H9 (cell line): ENCODE measurements at regions not wholly inside any gene's neighbourhood (a gene's known extent, or its start where the extent isn't known, plus 50 kb on each side); places are given as distances from the start of the nearest gene placed in this dataset.
A peak's percentile ranks its signal among the peaks of the same experiment; 100 is the strongest.

ENCODE experiments used
- DNase-seq: peaks from one replicate; pipeline ENCODE4 v3.0.0-alpha.2; 2017
- H2AFZ ChIP-seq: one replicate; pipeline ENCODE4 v1.6.1; 2013; ENCODE audit warnings: mild to moderate bottlenecking, low read length, control low read depth, moderate library complexity
- H2AK5ac ChIP-seq: 2 replicates; pipeline ENCODE4 v1.6.1; 2013; ENCODE audit warnings: low read length, control low read depth, mixed read lengths; ENCODE audit not compliant: insufficient read length
- H2BK120ac ChIP-seq: one replicate; pipeline ENCODE4 v1.6.1; 2013; ENCODE audit warnings: low read depth, mild to moderate bottlenecking, low read length, control low read depth, inconsistent platforms; ENCODE audit not compliant: poor library complexity, severe bottlenecking
- H2BK12ac ChIP-seq: 2 replicates; pipeline ENCODE4 v1.6.1; 2013; ENCODE audit warnings: low read length, control low read depth, mixed read lengths, low read depth; ENCODE audit not compliant: insufficient read length
- H2BK15ac ChIP-seq: 2 replicates; pipeline ENCODE4 v1.6.1; 2013; ENCODE audit warnings: low read depth, low read length, control low read depth
- H2BK20ac ChIP-seq: one replicate; pipeline ENCODE4 v1.6.1; 2013; ENCODE audit warnings: low read depth, mild to moderate bottlenecking, low read length, control low read depth, inconsistent platforms; ENCODE audit not compliant: poor library complexity, severe bottlenecking
- H2BK5ac ChIP-seq: 2 replicates; pipeline ENCODE4 v1.6.1; 2013; ENCODE audit warnings: low read length, control low read depth, mixed read lengths; ENCODE audit not compliant: insufficient read length
- H3K14ac ChIP-seq: 2 replicates; pipeline ENCODE4 v1.6.1; 2013; ENCODE audit warnings: low read length, control low read depth; ENCODE audit not compliant: insufficient read depth
- H3K18ac ChIP-seq: 2 replicates; pipeline ENCODE4 v1.6.1; 2013; ENCODE audit warnings: low read depth, mild to moderate bottlenecking, mixed read lengths, low read length, control low read depth; ENCODE audit not compliant: insufficient read length
- H3K23ac ChIP-seq: 2 replicates; pipeline ENCODE4 v1.6.1; 2013; ENCODE audit warnings: low read length, control low read depth, mixed read lengths, low read depth; ENCODE audit not compliant: insufficient read length
- H3K23me2 ChIP-seq: 2 replicates; pipeline ENCODE4 v1.6.1; 2013; ENCODE audit warnings: low read depth, mild to moderate bottlenecking, mixed read lengths, low read length, control low read depth; ENCODE audit not compliant: insufficient read length, poor library complexity, severe bottlenecking
- H3K27ac ChIP-seq: 2 replicates; pipeline ENCODE4 v1.5.1; 2013; ENCODE audit warnings: low read length, control low read depth, mixed read lengths, low read depth; ENCODE audit not compliant: insufficient read length
- H3K27me3 ChIP-seq: 2 replicates; pipeline ENCODE4 v1.6.1; 2013; ENCODE audit warnings: low read length, control low read depth, inconsistent platforms; ENCODE audit not compliant: insufficient read depth
- H3K4ac ChIP-seq: 2 replicates; pipeline ENCODE4 v1.6.1; 2013; ENCODE audit warnings: low read depth, mild to moderate bottlenecking, control low read depth, inconsistent platforms, low read length, moderate library complexity
- H3K4me1 ChIP-seq: 2 replicates; pipeline ENCODE4 v1.6.1; 2013; ENCODE audit warnings: low read length, control low read depth, inconsistent platforms; ENCODE audit not compliant: insufficient read depth
- H3K4me2 ChIP-seq: 2 replicates; pipeline ENCODE4 v1.6.1; 2013; ENCODE audit warnings: low read length, control low read depth, mixed read lengths; ENCODE audit not compliant: insufficient read length, insufficient read depth
- H3K56ac ChIP-seq: 2 replicates; pipeline ENCODE4 v1.6.1; 2013; ENCODE audit warnings: low read depth, mild to moderate bottlenecking, mixed read lengths, low read length, control low read depth; ENCODE audit not compliant: insufficient read length
- H3K79me1 ChIP-seq: 2 replicates; pipeline ENCODE4 v1.6.1; 2013; ENCODE audit warnings: low read depth, mild to moderate bottlenecking, moderate library complexity, low read length, control low read depth, inconsistent platforms; ENCODE audit not compliant: insufficient read depth, poor library complexity, severe bottlenecking
- H3K79me2 ChIP-seq: 2 replicates; pipeline ENCODE4 v1.6.1; 2013; ENCODE audit warnings: low read length, control low read depth, inconsistent platforms; ENCODE audit not compliant: insufficient read depth
- H3K9ac ChIP-seq: 2 replicates; pipeline ENCODE4 v1.6.1; 2013; ENCODE audit warnings: low read length, control low read depth, mixed read lengths; ENCODE audit not compliant: insufficient read length; ENCODE audit errors: extremely low read depth
- H3K9me3 ChIP-seq: one replicate; pipeline ENCODE4 v1.6.1; 2013; ENCODE audit warnings: low read depth, low read length, inconsistent platforms; ENCODE audit not compliant: control insufficient read depth
- H3T11ph ChIP-seq: one replicate; pipeline ENCODE4 v1.6.1; 2013; ENCODE audit warnings: mild to moderate bottlenecking, low read length, control low read depth, inconsistent platforms
- H4K20me1 ChIP-seq: one replicate; pipeline ENCODE4 v1.6.1; 2013; ENCODE audit not compliant: control insufficient read depth, insufficient read length, insufficient read depth
- H4K5ac ChIP-seq: 2 replicates; pipeline ENCODE4 v1.6.1; 2013; ENCODE audit warnings: low read depth, mild to moderate bottlenecking, mixed read lengths, low read length, control low read depth; ENCODE audit not compliant: insufficient read length
- H4K8ac ChIP-seq: replicated peaks from 2 replicates; pipeline ENCODE4 v1.6.1; 2013; ENCODE audit warnings: low read length, control low read depth, mixed read lengths, low read depth; ENCODE audit not compliant: insufficient read length
- H4K91ac ChIP-seq: 2 replicates; pipeline ENCODE4 v1.6.1; 2013; ENCODE audit warnings: low read depth, mild to moderate bottlenecking, moderate library complexity, mixed read lengths, low read length, control low read depth; ENCODE audit not compliant: insufficient read length
- H3K27ac Mint-ChIP-seq, 3 experiments: 2 replicates in 2 of 3; 3 replicates in 1 of 3; pipeline ENCODE4 v1.8.0; 2020 to 2021; ENCODE audit warnings: mixed read lengths in 3 of 3, mild to moderate bottlenecking in 1 of 3, moderate library complexity in 1 of 3
- H3K27me3 Mint-ChIP-seq: 2 replicates; pipeline ENCODE4 v1.8.0; 2021; ENCODE audit warnings: low read depth, mild to moderate bottlenecking, moderate library complexity, mixed read lengths
- H3K36me3 Mint-ChIP-seq, 3 experiments: 2 replicates in 2 of 3; 3 replicates in 1 of 3; pipeline ENCODE4 v1.8.0; 2020 to 2021; ENCODE audit warnings: low read depth in 3 of 3, mixed read lengths in 3 of 3; ENCODE audit not compliant: insufficient read depth in 1 of 3
- H3K4me1 Mint-ChIP-seq, 2 experiments: 2 replicates each; pipeline ENCODE4 v1.8.0; 2020; ENCODE audit warnings: mixed read lengths in 2 of 2
- H3K4me3 Mint-ChIP-seq, 2 experiments: 2 replicates in 1 of 2; 3 replicates in 1 of 2; pipeline ENCODE4 v1.8.0; 2020 to 2021; ENCODE audit warnings: mild to moderate bottlenecking in 2 of 2, mixed read lengths in 2 of 2, moderate library complexity in 1 of 2
- H3K9me3 Mint-ChIP-seq, 2 experiments: 2 replicates in 1 of 2; 3 replicates in 1 of 2; pipeline ENCODE4 v1.8.0; 2020; ENCODE audit warnings: mild to moderate bottlenecking in 2 of 2, mixed read lengths in 2 of 2, moderate library complexity in 1 of 2
- CTCF ChIP-seq: fragments of 200-600 bp; sonication (generic); conservative IDR thresholded peaks from 3 replicates; pipeline ENCODE4 v1.8.0; 2021; ENCODE audit warnings: antibody characterized with exemption, mild to moderate bottlenecking
- WGBS: extraction: QIAGEN DNeasy Blood & Tissue Kit; methylation state at CpG from one replicate; pipeline ENCODE4 v1.1.7; 2013; ENCODE audit warnings: missing lambda C conversion rate, low lambda C conversion rate, mixed read lengths; ENCODE audit not compliant: insufficient read length; ENCODE audit errors: extremely low coverage; 5-methylcytosine and 5-hydroxymethylcytosine counted together

GRCh38 chr1:229730573-229730972, 104.5 kb downstream of the URB2 start:
- Histone ChIP-seq H4K5ac (no peak overlapping the region), H4K8ac (no peak overlapping the region), H3K9me3 (no peaks in the 10 kb centered on the region), H3K4ac (no peak overlapping the region), H3K18ac (no peak overlapping the region), H3K79me1 (no peaks in the 10 kb centered on the region), H3K9ac (no peak overlapping the region), H3K23ac (no peak overlapping the region), H3K56ac (no peak overlapping the region), H3K23me2 (no peaks in the 10 kb centered on the region), H2AFZ (no peak overlapping the region), H2BK12ac (no peak overlapping the region), H2BK5ac (no peak overlapping the region), H3K14ac (no peak overlapping the region), H3K4me1 (0 out of 2 replicates have a peak, but pooled peaks cover 3% of the 10 kb centered on the region), H4K91ac (no peak overlapping the region), H4K20me1 (no peaks in the 10 kb centered on the region), H3T11ph (no peak overlapping the region), H2BK20ac (no peak overlapping the region), H2BK15ac (no peak overlapping the region), H2AK5ac (no peak overlapping the region), H3K27me3 (no peaks in the 10 kb centered on the region), H2BK120ac (no peak overlapping the region), H3K79me2 (no peaks in the 10 kb centered on the region), H3K27ac (no peak overlapping the region), H3K4me2 (no peak overlapping the region)
- TF ChIP-seq CTCF = 0 out of 3 replicates have a peak, but pooled peaks have one; percentile 20
- H3K27ac Mint-ChIP-seq = no peak overlapping the region
- no peak overlapping the region for H3K4me3 Mint-ChIP-seq
- H3K36me3 Mint-ChIP-seq = peaks cover 0 to 3% (median 0%) of the 10 kb centered on the region in 3 experiments; a peak in 1 of 7 replicates
- H3K4me1 Mint-ChIP-seq = peaks cover 14 to 15% of the 10 kb centered on the region in 2 experiments
- H3K9me3 Mint-ChIP-seq = peaks cover 4 to 7% of the 10 kb centered on the region in 2 experiments; a peak in 4 of 5 replicates
- no CpG with 5 or more reads among the region's 1 CpG for WGBS
- H3K27me3 Mint-ChIP-seq = no peaks in the 10 kb centered on the region
- no peak for DNase-seq
